ENCODE measurements at regions not wholly inside any gene's neighbourhood (a gene's known extent, or its start where the extent isn't known, plus 50 kb on each side); places are given as distances from the start of the nearest gene placed in this dataset.

- TF ChIP-seq POLR2A (IDR thresholded peaks at IDR 0.05; ENCODE audit: extremely low read depth, insufficient read length) (no peak), MYC (IDR thresholded peaks at IDR 0.05; ENCODE audit: low read depth, low read length) (no peak), CTCF (IDR thresholded peaks at IDR 0.05; ENCODE audit: low read depth, low read length) (no peak)
- TF ChIP-seq, protein P1, sequence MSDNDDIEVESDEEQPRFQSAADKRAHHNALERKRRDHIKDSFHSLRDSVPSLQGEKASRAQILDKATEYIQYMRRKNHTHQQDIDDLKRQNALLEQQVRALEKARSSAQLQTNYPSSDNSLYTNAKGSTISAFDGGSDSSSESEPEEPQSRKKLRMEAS (IDR thresholded peaks at IDR 0.05; ENCODE audit: low read depth, low read length), result no peak
- DNase-seq (ENCODE audit: low read depth), result no peak
- no peak overlapping the region for H3K4me3 ChIP-seq (ENCODE audit: low read depth, low read length)
Measured at GRCh38 chr5:147989239-147989638, 74.5 kb upstream of the SPINK5 start.

DNA sequence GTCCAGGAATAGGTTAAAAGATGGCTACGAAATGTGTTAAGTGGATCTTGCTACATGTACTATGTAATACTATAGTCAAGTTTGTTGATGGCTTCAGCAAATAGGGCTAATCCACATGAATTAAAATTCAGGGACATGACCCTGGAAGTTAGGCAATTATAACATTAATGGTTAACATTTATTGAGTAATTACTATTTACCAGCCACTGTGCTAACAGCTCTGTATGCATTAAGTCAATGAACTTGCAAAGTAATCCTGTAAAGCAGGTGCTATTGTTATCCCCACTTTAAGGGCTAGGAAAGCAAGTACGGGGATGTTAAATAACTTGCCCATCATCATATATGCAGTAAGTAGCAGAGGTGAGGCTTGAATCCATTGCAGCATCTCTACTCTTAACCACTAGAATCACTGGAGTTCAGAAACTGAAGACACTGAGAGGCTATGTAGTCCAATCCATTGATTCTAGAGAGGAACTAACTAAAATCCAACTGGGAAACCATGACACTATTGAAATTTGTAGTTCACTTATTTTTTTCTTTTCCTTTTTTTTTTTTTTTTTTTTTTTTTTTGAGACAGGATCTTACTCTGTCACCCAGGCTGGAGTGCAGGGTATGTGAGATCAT is 77.5 kb upstream of the SPINK5 start:
- DNase-seq (ENCODE audit: low read depth), result no peak
- H3K4me3 ChIP-seq (ENCODE audit: low read depth, low read length), result no peak overlapping the region
- TF ChIP-seq, protein P1 (IDR thresholded peaks at IDR 0.05; ENCODE audit: low read depth, low read length), result no peak
- TF ChIP-seq MYC (IDR thresholded peaks at IDR 0.05; ENCODE audit: low read depth, low read length) (no peak), POLR2A (IDR thresholded peaks at IDR 0.05; ENCODE audit: extremely low read depth, insufficient read length) (no peak)

GRCh38 chr5:147985608-147986007 is 78.2 kb upstream of the SPINK5 start:
- no peak overlapping the region for H3K4me3 ChIP-seq (ENCODE audit: low read depth, low read length)
- no peak for TF ChIP-seq MYC (IDR thresholded peaks at IDR 0.05; ENCODE audit: low read depth, low read length)
- TF ChIP-seq, protein P1 (IDR thresholded peaks at IDR 0.05; ENCODE audit: low read depth, low read length), result no peak
- no peak for DNase-seq (ENCODE audit: low read depth)

DNA sequence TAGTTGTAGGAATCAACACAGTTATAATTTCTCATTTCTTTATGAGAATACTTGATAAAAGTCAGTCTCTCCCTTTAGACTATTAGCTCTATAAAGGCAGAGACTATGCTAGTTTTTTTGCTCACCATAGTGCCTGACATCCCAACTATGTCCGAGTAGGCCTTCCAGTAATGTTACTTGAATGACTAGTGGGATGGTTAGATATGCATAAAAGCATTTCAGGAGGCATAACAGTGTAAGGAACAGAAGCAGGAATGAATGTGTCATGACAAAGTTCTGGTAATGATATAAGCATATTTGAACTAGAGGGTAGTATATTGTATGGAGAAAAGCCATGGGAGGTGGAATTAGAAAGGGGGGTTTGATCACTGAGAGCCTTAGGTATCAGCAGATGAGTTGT is 77.4 kb upstream of the C5orf46 start:
- DNase-seq (ENCODE audit: low read depth), result no peak
- TF ChIP-seq CTCF (IDR thresholded peaks at IDR 0.05; ENCODE audit: low read depth, low read length) (no peak), POLR2A (IDR thresholded peaks at IDR 0.05; ENCODE audit: extremely low read depth, insufficient read length) (no peak), MYC (IDR thresholded peaks at IDR 0.05; ENCODE audit: low read depth, low read length) (no peak)
- TF ChIP-seq, protein P1 (IDR thresholded peaks at IDR 0.05; ENCODE audit: low read depth, low read length), result no peak
- H3K4me3 ChIP-seq (ENCODE audit: low read depth, low read length), result no peak overlapping the region

DNA sequence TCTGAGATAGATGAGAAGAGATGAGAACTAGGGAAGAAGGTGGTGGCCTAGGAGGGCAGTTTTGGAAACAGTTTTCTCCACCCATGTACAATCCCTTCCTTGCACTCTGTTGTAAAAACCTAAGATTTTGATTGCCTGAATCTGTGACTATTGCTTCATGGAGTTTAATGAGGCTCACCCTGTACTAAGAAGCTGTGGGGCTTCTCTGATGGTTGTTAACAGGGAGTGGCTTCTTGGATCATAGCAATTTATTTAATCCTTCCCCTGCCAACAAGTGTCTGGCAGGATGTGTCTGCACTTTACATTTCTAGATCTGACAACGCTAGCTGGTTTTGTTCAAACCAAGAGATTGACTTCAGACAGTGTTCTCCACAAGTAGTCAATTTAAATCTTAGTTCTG is 74.7 kb upstream of the C5orf46 start:
- DNase-seq (ENCODE audit: low read depth), result no peak
- TF ChIP-seq, protein P1 (IDR thresholded peaks at IDR 0.05; ENCODE audit: low read depth, low read length), result no peak
- TF ChIP-seq MYC (IDR thresholded peaks at IDR 0.05; ENCODE audit: low read depth, low read length), result no peak
- TF ChIP-seq POLR2A (IDR thresholded peaks at IDR 0.05; ENCODE audit: extremely low read depth, insufficient read length), result no peak
- TF ChIP-seq CTCF (IDR thresholded peaks at IDR 0.05; ENCODE audit: low read depth, low read length), result no peak
- no peak overlapping the region for H3K4me3 ChIP-seq (ENCODE audit: low read depth, low read length)

DNA sequence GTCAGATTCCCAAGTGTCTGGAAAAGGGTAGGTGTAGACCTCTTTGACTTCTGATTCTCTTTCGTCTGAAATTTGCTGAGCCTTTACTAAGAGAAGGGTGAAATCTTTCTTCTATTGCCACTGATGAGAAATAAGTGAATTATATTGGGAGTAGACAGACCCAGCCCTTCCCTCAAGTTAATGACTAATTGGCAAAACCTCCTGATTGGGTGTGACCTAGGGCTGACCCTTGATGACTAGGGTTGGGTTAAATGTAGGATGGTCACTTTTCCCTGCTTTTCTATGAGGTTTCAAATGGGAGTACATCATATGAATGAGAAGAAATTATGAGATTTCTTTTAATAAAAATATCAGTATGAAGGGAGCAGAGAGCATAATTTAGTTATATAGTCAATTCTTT is 73.4 kb upstream of the C5orf46 start:
- DNase-seq (ENCODE audit: low read depth), result no peak
- no peak overlapping the region for H3K4me3 ChIP-seq (ENCODE audit: low read depth, low read length)
- TF ChIP-seq, protein P1 (IDR thresholded peaks at IDR 0.05; ENCODE audit: low read depth, low read length), result no peak
- TF ChIP-seq MYC (IDR thresholded peaks at IDR 0.05; ENCODE audit: low read depth, low read length) (no peak), CTCF (IDR thresholded peaks at IDR 0.05; ENCODE audit: low read depth, low read length) (no peak), POLR2A (IDR thresholded peaks at IDR 0.05; ENCODE audit: extremely low read depth, insufficient read length) (no peak)

Measured in NB4 (cell line).